GM19372 (cell line): ENCODE measurements at regions not wholly inside any gene's neighbourhood (a gene's known extent, or its start where the extent isn't known, plus 50 kb on each side); places are given as distances from the start of the nearest gene placed in this dataset.

Experiments used
- ATAC-seq: cut with Tn5 transposase; IDR thresholded peaks from one replicate; pipeline ENCODE4 v1.9.1; 2021; ENCODE audit warnings: mild to moderate bottlenecking, low read depth, moderate library complexity; ENCODE audit not compliant: unreplicated experiment

- no peak for ATAC-seq
These were observed 160.1 kb upstream of the PMEPA1 start for GRCh38 chr20:57869951-57870315.

GRCh38 chr20:57869291-57869950, 159.6 kb upstream of the PMEPA1 start:
- no peak for ATAC-seq

- ATAC-seq, result no peak
These were observed 158.5 kb upstream of the PMEPA1 start for GRCh38 chr20:57868310-57868709.

GRCh38 chr20:57867807-57868206, 158.0 kb upstream of the PMEPA1 start:
- ATAC-seq, result no peak

GRCh38 chr20:57867181-57867803, 157.5 kb upstream of the PMEPA1 start:
- no peak for ATAC-seq

GRCh38 chr20:57866250-57867106, 156.7 kb upstream of the PMEPA1 start:
- ATAC-seq, result no peak

- no peak for ATAC-seq
These were observed 155.5 kb upstream of the PMEPA1 start for GRCh38 chr20:57865266-57865665.

- ATAC-seq, result no peak
These were observed 150.8 kb upstream of the PMEPA1 start for GRCh38 chr20:57860576-57860975.

GRCh38 chr20:57857969-57858368, 148.2 kb upstream of the PMEPA1 start:
- no peak for ATAC-seq

- no peak for ATAC-seq
These were observed 147.3 kb upstream of the PMEPA1 start for GRCh38 chr20:57857118-57857517.

GRCh38 chr20:57856658-57857057, 146.8 kb upstream of the PMEPA1 start:
- ATAC-seq, result no peak

- ATAC-seq, result no peak
These were observed 142.0 kb upstream of the PMEPA1 start for GRCh38 chr20:57851796-57852195.

- no peak for ATAC-seq
These were observed 141.3 kb upstream of the PMEPA1 start for GRCh38 chr20:57851025-57851682.

GRCh38 chr20:57849521-57850215, 139.9 kb upstream of the PMEPA1 start:
- no peak for ATAC-seq

- no peak for ATAC-seq
These were observed 139.3 kb upstream of the PMEPA1 start for GRCh38 chr20:57849121-57849520.

GRCh38 chr20:57848282-57848681, 138.5 kb upstream of the PMEPA1 start:
- ATAC-seq, result no peak

- no peak for ATAC-seq
These were observed 137.3 kb upstream of the PMEPA1 start for GRCh38 chr20:57847104-57847503.

- no peak for ATAC-seq
These were observed 135.1 kb upstream of the PMEPA1 start for GRCh38 chr20:57844626-57845596.

GRCh38 chr20:57843941-57844625, 134.3 kb upstream of the PMEPA1 start:
- no peak for ATAC-seq
